Esophagus squamous epithelium (tissue), 4 donors: ENCODE measurements at regions not wholly inside any gene's neighbourhood (a gene's known extent, or its start where the extent isn't known, plus 50 kb on each side); places are given as distances from the start of the nearest gene placed in this dataset.

Source experiments
- CTCF ChIP-seq, 6 experiments: fragments of 450-650 bp in 4 of 6; fragments of 200-600 bp in 2 of 6; sonication (generic) in 2 of 6; IDR thresholded peaks; one replicate each; pipeline ENCODE4 v1.5.1; 2016 to 2019; ENCODE audit warnings: antibody characterized with exemption in 6 of 6, mild to moderate bottlenecking in 4 of 6, moderate library complexity in 4 of 6
- POLR2A ChIP-seq, 4 donors: fragments of 450-650 bp; IDR thresholded peaks; one replicate each; pipeline ENCODE4 v1.6.1; 2017; ENCODE audit warnings: antibody characterized with exemption in 4 of 4, mild to moderate bottlenecking in 4 of 4, moderate library complexity in 3 of 4

- TF ChIP-seq POLR2A (IDR thresholded peaks at IDR 0.05): no peak
- no peak for TF ChIP-seq CTCF (IDR thresholded peaks at IDR 0.05)
Measured at GRCh38 chr3:124229836-124230235, 237.9 kb upstream of the ROPN1 start.
